Suprapubic skin (tissue), 4 donors: ENCODE measurements at regions not wholly inside any gene's neighbourhood (a gene's known extent, or its start where the extent isn't known, plus 50 kb on each side); places are given as distances from the start of the nearest gene placed in this dataset.

Experiments used
- DNase-seq, 2 donors: peaks; one replicate each; pipeline ENCODE4 v3.0.0-alpha.2; 2019; ENCODE audit warnings: low spot score in 2 of 2
- H3K27ac ChIP-seq: fragments of 200-600 bp; sonication (generic); one replicate; pipeline ENCODE4 v1.5.1; 2019
- H3K27me3 ChIP-seq: fragments of 200-600 bp; sonication (generic); one replicate; pipeline ENCODE4 v1.5.1; 2019
- H3K36me3 ChIP-seq: fragments of 200-600 bp; sonication (generic); one replicate; pipeline ENCODE4 v1.5.1; 2019
- H3K4me1 ChIP-seq: fragments of 200-600 bp; sonication (generic); one replicate; pipeline ENCODE4 v1.5.1; 2019
- H3K4me3 ChIP-seq: fragments of 200-600 bp; sonication (generic); one replicate; pipeline ENCODE4 v1.5.1; 2019; ENCODE audit warnings: mild to moderate bottlenecking
- H3K9me3 ChIP-seq: fragments of 200-600 bp; sonication (generic); one replicate; pipeline ENCODE4 v1.5.1; 2019
- EP300 ChIP-seq: sonication (generic); formaldehyde crosslinking; IDR thresholded peaks from one replicate; pipeline ENCODE4 v1.6.1; 2017; ENCODE audit warnings: antibody characterized with exemption
- POLR2A ChIP-seq, 2 donors: fragments of 450-650 bp; IDR thresholded peaks; one replicate each; pipeline ENCODE4 v1.6.1; 2017; ENCODE audit warnings: antibody characterized with exemption in 2 of 2, mild to moderate bottlenecking in 2 of 2, moderate library complexity in 2 of 2
- POLR2AphosphoS5 ChIP-seq, 3 donors: sonication (generic); formaldehyde crosslinking; IDR thresholded peaks; one replicate each; pipeline ENCODE4 v1.6.1; 2017; ENCODE audit warnings: antibody characterized with exemption in 3 of 3
- WGBS: methylation state at CpG from one replicate; pipeline ENCODE4 v1.1.5; 2018; 5-methylcytosine and 5-hydroxymethylcytosine counted together
- TF ChIP-seq, protein P1 (sequence below), 2 donors: fragments of 200-600 bp in 1 of 2; fragments of 450-650 bp in 1 of 2; sonication (generic) in 1 of 2; IDR thresholded peaks; one replicate each; pipeline ENCODE4 v1.5.1; 2016 to 2019; ENCODE audit warnings: antibody characterized with exemption in 2 of 2, mild to moderate bottlenecking in 1 of 2, moderate library complexity in 1 of 2

- Histone ChIP-seq H3K4me3 (no peak overlapping the region), H3K27ac (no peak overlapping the region), H3K9me3 (no peaks in the 10 kb centered on the region), H3K36me3 (no peaks in the 10 kb centered on the region), H3K27me3 (no peaks in the 10 kb centered on the region), H3K4me1 (no peaks in the 10 kb centered on the region)
- no peak for TF ChIP-seq POLR2AphosphoS5 (IDR thresholded peaks at IDR 0.05)
- TF ChIP-seq, protein P1, sequence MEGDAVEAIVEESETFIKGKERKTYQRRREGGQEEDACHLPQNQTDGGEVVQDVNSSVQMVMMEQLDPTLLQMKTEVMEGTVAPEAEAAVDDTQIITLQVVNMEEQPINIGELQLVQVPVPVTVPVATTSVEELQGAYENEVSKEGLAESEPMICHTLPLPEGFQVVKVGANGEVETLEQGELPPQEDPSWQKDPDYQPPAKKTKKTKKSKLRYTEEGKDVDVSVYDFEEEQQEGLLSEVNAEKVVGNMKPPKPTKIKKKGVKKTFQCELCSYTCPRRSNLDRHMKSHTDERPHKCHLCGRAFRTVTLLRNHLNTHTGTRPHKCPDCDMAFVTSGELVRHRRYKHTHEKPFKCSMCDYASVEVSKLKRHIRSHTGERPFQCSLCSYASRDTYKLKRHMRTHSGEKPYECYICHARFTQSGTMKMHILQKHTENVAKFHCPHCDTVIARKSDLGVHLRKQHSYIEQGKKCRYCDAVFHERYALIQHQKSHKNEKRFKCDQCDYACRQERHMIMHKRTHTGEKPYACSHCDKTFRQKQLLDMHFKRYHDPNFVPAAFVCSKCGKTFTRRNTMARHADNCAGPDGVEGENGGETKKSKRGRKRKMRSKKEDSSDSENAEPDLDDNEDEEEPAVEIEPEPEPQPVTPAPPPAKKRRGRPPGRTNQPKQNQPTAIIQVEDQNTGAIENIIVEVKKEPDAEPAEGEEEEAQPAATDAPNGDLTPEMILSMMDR (IDR thresholded peaks at IDR 0.05), result no peak
- no peak for TF ChIP-seq EP300
- no peak for TF ChIP-seq POLR2A (IDR thresholded peaks at IDR 0.05)
- WGBS, result 85% methylated on average over 1 of the region's 1 CpG
- no peak for DNase-seq
Measured at GRCh38 chr3:26050776-26051175, 260.9 kb downstream of the OXSM start.

- no peak overlapping the region for H3K4me3 ChIP-seq
- no peaks in the 10 kb centered on the region for H3K9me3 ChIP-seq
- no peaks in the 10 kb centered on the region for H3K27me3 ChIP-seq
- no peak overlapping the region for H3K27ac ChIP-seq
- TF ChIP-seq, protein P1 (IDR thresholded peaks at IDR 0.05), result no peak
- no peak for TF ChIP-seq POLR2A (IDR thresholded peaks at IDR 0.05)
- no peak for TF ChIP-seq POLR2AphosphoS5 (IDR thresholded peaks at IDR 0.05)
- TF ChIP-seq EP300, result no peak
- no peaks in the 10 kb centered on the region for H3K4me1 ChIP-seq
- no peak for DNase-seq
- WGBS, result 70% methylated on average over 4 of the region's 4 CpGs
- H3K36me3 ChIP-seq, result no peaks in the 10 kb centered on the region
Measured at GRCh38 chr3:26058901-26059321, 269.0 kb downstream of the OXSM start.

- H3K27me3 ChIP-seq, result no peaks in the 10 kb centered on the region
- no peak overlapping the region for H3K27ac ChIP-seq
- H3K4me1 ChIP-seq, result no peaks in the 10 kb centered on the region
- H3K9me3 ChIP-seq, result no peaks in the 10 kb centered on the region
- H3K4me3 ChIP-seq, result no peak overlapping the region
- DNase-seq, result no peak
- TF ChIP-seq, protein P1 (IDR thresholded peaks at IDR 0.05), result no peak
- no peak for TF ChIP-seq EP300
- no peak for TF ChIP-seq POLR2A (IDR thresholded peaks at IDR 0.05)
- TF ChIP-seq POLR2AphosphoS5 (IDR thresholded peaks at IDR 0.05), result no peak
- H3K36me3 ChIP-seq, result no peaks in the 10 kb centered on the region
Measured at GRCh38 chr3:26061947-26062346, 272.1 kb downstream of the OXSM start.

DNA sequence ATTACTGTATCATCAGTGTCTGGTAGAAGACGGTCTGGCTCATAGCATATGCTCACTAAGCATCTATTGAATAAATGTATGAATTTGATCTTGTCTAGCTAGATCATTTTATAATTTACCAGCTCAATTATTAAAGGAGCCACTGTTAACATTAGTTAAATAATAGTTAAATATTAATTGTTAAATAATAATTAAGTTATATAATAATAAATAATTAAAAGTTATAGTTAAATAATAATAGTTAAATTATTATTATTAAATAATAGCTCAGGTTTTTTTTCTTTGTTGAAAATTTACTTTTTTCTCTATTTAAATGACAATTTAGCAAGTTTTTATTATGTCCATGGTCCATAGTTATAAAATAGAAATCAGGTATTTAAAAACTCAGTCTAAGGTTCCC lies 274.4 kb downstream of the OXSM start:
- Histone ChIP-seq H3K36me3 (no peaks in the 10 kb centered on the region), H3K27me3 (no peaks in the 10 kb centered on the region), H3K4me1 (no peaks in the 10 kb centered on the region), H3K9me3 (no peaks in the 10 kb centered on the region), H3K4me3 (no peak overlapping the region), H3K27ac (no peak overlapping the region)
- TF ChIP-seq POLR2AphosphoS5 (IDR thresholded peaks at IDR 0.05), result no peak
- TF ChIP-seq, protein P1 (IDR thresholded peaks at IDR 0.05), result no peak
- TF ChIP-seq EP300, result no peak
- no peak for TF ChIP-seq POLR2A (IDR thresholded peaks at IDR 0.05)
- no peak for DNase-seq
- 88% methylated on average over 1 of the region's 1 CpG for WGBS

- Histone ChIP-seq H3K4me3 (no peak overlapping the region), H3K9me3 (no peaks in the 10 kb centered on the region), H3K27ac (no peak overlapping the region), H3K27me3 (no peaks in the 10 kb centered on the region), H3K4me1 (no peaks in the 10 kb centered on the region), H3K36me3 (no peaks in the 10 kb centered on the region)
- WGBS, result 75% methylated on average over 4 of the region's 4 CpGs
- TF ChIP-seq EP300 (no peak), POLR2AphosphoS5 (IDR thresholded peaks at IDR 0.05) (no peak), POLR2A (IDR thresholded peaks at IDR 0.05) (no peak)
- TF ChIP-seq, protein P1 (IDR thresholded peaks at IDR 0.05), result no peak
- DNase-seq, result no peak
Measured at GRCh38 chr3:26068890-26069289, 279.0 kb downstream of the OXSM start.
